ENCODE measurements at regions not wholly inside any gene's neighbourhood (a gene's known extent, or its start where the extent isn't known, plus 50 kb on each side); places are given as distances from the start of the nearest gene placed in this dataset.

GRCh38 chr4:100083289-100083688 is 107.0 kb downstream of the DDIT4L start:
- DNase-seq = no peak

GRCh38 chr4:100082852-100083251 is 107.4 kb downstream of the DDIT4L start:
- no peak for DNase-seq

- no peak for DNase-seq
Measured at GRCh38 chr4:100081491-100081890, 108.8 kb downstream of the DDIT4L start.

GRCh38 chr4:100079264-100079663 is 111.0 kb downstream of the DDIT4L start:
- no peak for DNase-seq

- no peak for DNase-seq
Measured at GRCh38 chr4:100076753-100077152, 113.5 kb downstream of the DDIT4L start.

GRCh38 chr4:100075486-100076270 is 114.6 kb downstream of the DDIT4L start:
- DNase-seq = no peak

GRCh38 chr4:100075056-100075455 is 115.2 kb downstream of the DDIT4L start:
- no peak for DNase-seq

- DNase-seq = no peak
Measured at GRCh38 chr4:100071506-100071905, 118.8 kb downstream of the DDIT4L start.

GRCh38 chr4:100070868-100071267 is 119.4 kb downstream of the DDIT4L start:
- no peak for DNase-seq

- no peak for DNase-seq
Measured at GRCh38 chr4:100069207-100069606, 119.1 kb upstream of the H2AZ1 start.

- no peak for DNase-seq
Measured at GRCh38 chr4:100067255-100067654, 117.2 kb upstream of the H2AZ1 start.

- no peak for DNase-seq
Measured at GRCh38 chr4:100063355-100063754, 113.3 kb upstream of the H2AZ1 start.

GRCh38 chr4:100062921-100063320 is 112.8 kb upstream of the H2AZ1 start:
- DNase-seq = no peak

GRCh38 chr4:100061835-100062234 is 111.8 kb upstream of the H2AZ1 start:
- no peak for DNase-seq

- no peak for DNase-seq
Measured at GRCh38 chr4:100060765-100061416, 110.8 kb upstream of the H2AZ1 start.

GRCh38 chr4:100059467-100059866 is 109.4 kb upstream of the H2AZ1 start:
- DNase-seq = no peak

GRCh38 chr4:100056701-100057100 is 106.6 kb upstream of the H2AZ1 start:
- DNase-seq = no peak

- DNase-seq = no peak
Measured at GRCh38 chr4:100054071-100054470, 104.0 kb upstream of the H2AZ1 start.

- no peak for DNase-seq
Measured at GRCh38 chr4:100049872-100050271, 99.8 kb upstream of the H2AZ1 start.

- DNase-seq = no peak
Measured at GRCh38 chr4:100042711-100043110, 92.6 kb upstream of the H2AZ1 start.

GRCh38 chr4:100042235-100042634 is 92.2 kb upstream of the H2AZ1 start:
- DNase-seq = no peak

GRCh38 chr4:100041646-100042045 is 91.6 kb upstream of the H2AZ1 start:
- DNase-seq = no peak

GRCh38 chr4:100034023-100034664 is 84.1 kb upstream of the H2AZ1 start:
- DNase-seq = no peak

- no peak for DNase-seq
Measured at GRCh38 chr4:100026066-100026465, 76.0 kb upstream of the H2AZ1 start.

Measured in activated effector memory CD4-positive, alpha-beta T cell treated with anti-CD3 and anti-CD28 coated beads, Interleukin-2, amount 50 U/mL, for 16 hours (primary cell).